ENCODE measurements at regions not wholly inside any gene's neighbourhood (a gene's known extent, or its start where the extent isn't known, plus 50 kb on each side); places are given as distances from the start of the nearest gene placed in this dataset.

GRCh38 chr1:94677087-94677486 lies 135.5 kb upstream of the F3 start (continued):
- TF ChIP-seq GLI4 (tag by site-specific recombination; IDR thresholded peaks at IDR 0.05): no peak
- no peak for TF ChIP-seq ZFP37 (tag by site-specific recombination; IDR thresholded peaks at IDR 0.05)
- no peak for TF ChIP-seq BCL11B (tag by site-specific recombination; IDR thresholded peaks at IDR 0.05; ENCODE audit: low read depth)
- no peak for TF ChIP-seq ZNF433 (tag by site-specific recombination; IDR thresholded peaks at IDR 0.05; ENCODE audit: low read depth)
- TF ChIP-seq KLF8 (tag by site-specific recombination; IDR thresholded peaks at IDR 0.05): no peak
- no peak for TF ChIP-seq PRDM4 (tag by site-specific recombination; IDR thresholded peaks at IDR 0.05)

GRCh38 chr1:94676686-94677085 lies 135.1 kb upstream of the F3 start:
- POLR2A ChIA-PET: no interaction called here
- CTCF ChIA-PET: interaction anchor here (0.6 kb wide), 1 partner anchor 163 kb away, joined by 5 read pairs; no protein-coding TSS in a partner anchor
- no peak overlapping the region for H3K4me3 ChIP-seq (ENCODE audit: low read depth, low read length)
- no peaks in the 10 kb centered on the region for H3K36me3 ChIP-seq (ENCODE audit: control insufficient read depth in 2 of 2, insufficient read depth in 1 of 2, low read length in 2 of 2)
- H3K9me3 ChIP-seq (ENCODE audit: control insufficient read depth, insufficient read depth, low read depth, low read length): no peaks in the 10 kb centered on the region
- no peak overlapping the region for H3K27ac ChIP-seq (ENCODE audit: extremely low read depth, low read depth, low read length)
- no peaks in the 10 kb centered on the region for H3K4me1 ChIP-seq (ENCODE audit: control insufficient read depth, insufficient read depth, low read length)
- TF ChIP-seq ZBTB1 (tag by site-specific recombination; IDR thresholded peaks at IDR 0.05) (no peak), KLF10 (tag by site-specific recombination; IDR thresholded peaks at IDR 0.05) (no peak), ZNF670 (tag by site-specific recombination; IDR thresholded peaks at IDR 0.05; ENCODE audit: low read depth) (no peak), SETDB1 (IDR thresholded peaks at IDR 0.05; ENCODE audit: insufficient read length, low read length) (no peak), ZNF350 (tag by site-specific recombination; IDR thresholded peaks at IDR 0.05) (no peak), ZNF23 (tag by site-specific recombination; IDR thresholded peaks at IDR 0.05; ENCODE audit: borderline replicate concordance) (no peak), ZSCAN18 (tag by site-specific recombination; IDR thresholded peaks at IDR 0.05) (no peak), ZSCAN5A (tag by site-specific recombination; IDR thresholded peaks at IDR 0.05) (no peak), TRIM28 (IDR thresholded peaks at IDR 0.05; ENCODE audit: borderline replicate concordance, low read length) (no peak), ZNF174 (tag by site-specific recombination; IDR thresholded peaks at IDR 0.05) (no peak), ZNF521 (tag by site-specific recombination; IDR thresholded peaks at IDR 0.05) (no peak), ZNF658 (tag by site-specific recombination; IDR thresholded peaks at IDR 0.05) (no peak), ZNF621 (tag by site-specific recombination; IDR thresholded peaks at IDR 0.05) (no peak), GLI2 (tag by site-specific recombination; IDR thresholded peaks at IDR 0.05; ENCODE audit: borderline replicate concordance, low read depth) (no peak), KLF7 (tag by site-specific recombination; IDR thresholded peaks at IDR 0.05; ENCODE audit: borderline replicate concordance) (no peak), ZNF26 (tag by site-specific recombination; IDR thresholded peaks at IDR 0.05) (no peak), ZNF211 (tag by site-specific recombination; IDR thresholded peaks at IDR 0.05; ENCODE audit: low read depth) (no peak), RBAK (tag by site-specific recombination; IDR thresholded peaks at IDR 0.05) (no peak), ZNF239 (tag by site-specific recombination; IDR thresholded peaks at IDR 0.05) (no peak), ZSCAN4 (tag by site-specific recombination; IDR thresholded peaks at IDR 0.05) (no peak)
